Stimulated activated CD4-positive, alpha-beta T cell treated with anti-CD3 and anti-CD28 coated beads, Interleukin-15, amount 100 ng/mL, for 24 hours (primary cell): ENCODE measurements at regions not wholly inside any gene's neighbourhood (a gene's known extent, or its start where the extent isn't known, plus 50 kb on each side); places are given as distances from the start of the nearest gene placed in this dataset.
"Not testable (repeated sequence)": the region's sequence is repeated elsewhere in the genome, so short reads cannot be mapped to it uniquely, and the experiment has no call there.

ENCODE experiments used
- DNase-seq: peaks from one replicate; pipeline ENCODE4 v3.0.0-alpha.2; 2020

- DNase-seq, result not testable (repeated sequence)
These were observed 68.8 kb upstream of the WIPI2 start for GRCh38 chr7:5121256-5121655.

DNA sequence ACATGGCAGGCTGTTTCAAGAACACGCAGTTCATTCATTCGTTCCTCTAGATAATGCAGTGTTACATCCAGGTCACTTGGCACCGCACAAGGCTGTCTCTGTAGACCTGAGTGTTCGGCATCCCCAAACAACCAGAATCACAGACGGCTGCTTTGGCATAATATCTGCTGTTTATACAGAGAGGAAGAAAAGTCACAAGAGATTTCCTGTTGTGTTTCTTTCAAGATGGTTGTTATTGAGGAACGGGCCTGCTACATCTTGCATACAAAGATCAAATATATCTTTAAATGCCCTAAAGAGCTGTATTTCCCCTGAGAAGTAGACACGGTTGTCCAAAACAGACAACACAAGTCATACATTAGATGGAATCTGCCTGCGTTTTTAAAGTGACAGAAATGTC is 58.8 kb upstream of the WIPI2 start:
- not testable (repeated sequence) for DNase-seq

DNA sequence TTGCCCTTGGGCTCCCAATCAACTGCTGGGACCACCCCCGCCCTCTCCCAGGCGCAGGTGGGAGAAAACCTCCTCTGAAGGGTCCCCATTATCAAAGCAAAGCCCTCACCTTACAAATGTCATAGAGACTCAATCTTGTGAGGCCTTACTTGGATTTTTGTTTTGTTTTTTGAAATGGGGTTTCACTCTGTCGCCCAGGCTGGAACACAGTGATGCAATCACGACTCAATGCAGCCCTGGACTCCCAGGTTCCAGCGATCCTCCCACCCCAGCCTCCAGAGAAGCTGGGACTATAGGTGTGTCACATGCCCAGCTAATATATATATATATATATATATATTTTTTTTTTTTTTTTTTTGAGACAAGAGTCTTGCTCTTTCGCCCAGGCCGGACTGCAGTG is 57.5 kb upstream of the WIPI2 start:
- DNase-seq, result no peak

DNA sequence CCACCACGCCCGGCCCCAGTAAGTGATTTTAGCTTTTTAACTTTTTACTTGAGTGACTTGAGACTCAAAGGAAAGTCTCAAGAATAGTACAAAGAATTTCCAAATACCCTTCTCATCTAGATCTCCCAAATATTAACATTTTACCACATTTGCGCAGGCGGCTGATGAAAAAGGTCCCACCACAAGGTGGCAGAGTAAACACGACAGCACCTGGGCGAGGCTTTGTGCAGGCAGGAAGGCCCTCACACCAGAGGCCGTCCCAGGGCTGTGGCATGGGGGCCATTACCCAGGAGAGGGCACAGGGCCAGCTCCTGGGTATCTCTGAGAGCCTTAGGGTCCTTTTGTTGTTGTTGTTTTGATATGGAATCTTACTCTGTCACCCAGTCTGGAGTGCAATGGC is 50.0 kb upstream of the WIPI2 start:
- DNase-seq, result peak; percentile 48
